ENCODE measurements at regions not wholly inside any gene's neighbourhood (a gene's known extent, or its start where the extent isn't known, plus 50 kb on each side); places are given as distances from the start of the nearest gene placed in this dataset.

- no peak for TF ChIP-seq POLR2A (IDR thresholded peaks at IDR 0.05)
- no peak for TF ChIP-seq CTCF (IDR thresholded peaks at IDR 0.05)
Measured at GRCh38 chr6:141140905-141141304, 991.8 kb upstream of the GJE1 start.
